SK-N-SH (cell line): ENCODE measurements at regions not wholly inside any gene's neighbourhood (a gene's known extent, or its start where the extent isn't known, plus 50 kb on each side); places are given as distances from the start of the nearest gene placed in this dataset.

Experiments used
- CHD2 ChIP-seq: fragments of 150-350 bp; IDR thresholded peaks from 2 replicates; pipeline ENCODE4 v1.6.1; 2018; ENCODE audit warnings: low read length; ENCODE audit not compliant: partially characterized antibody
- CTCF ChIP-seq: fragments of 200-600 bp; sonication (generic); IDR thresholded peaks from 2 replicates; pipeline ENCODE4 v1.6.1; 2017; ENCODE audit warnings: antibody characterized with exemption, mild to moderate bottlenecking, moderate library complexity
- EP300 ChIP-seq, 2 experiments: IDR thresholded peaks; 2 replicates each; pipeline versions ENCODE4 v1.4.0 to v1.6.1; 2012; ENCODE audit warnings: borderline replicate concordance in 1 of 2, low read depth in 1 of 2, low read length in 1 of 2
- JUND ChIP-seq: IDR thresholded peaks from 2 replicates; pipeline ENCODE4 v1.4.0; 2012
- POLR2AphosphoS5 ChIP-seq: IDR thresholded peaks from 2 replicates; pipeline ENCODE4 v1.6.1; 2012; ENCODE audit warnings: low read depth, low read length
- RFX5 ChIP-seq: IDR thresholded peaks from 2 replicates; pipeline ENCODE4 v1.6.1; 2012; ENCODE audit warnings: mild to moderate bottlenecking, improper control_type of control experiment, low read length
- YY1 ChIP-seq: IDR thresholded peaks from 2 replicates; pipeline ENCODE4 v1.4.0; 2012; ENCODE audit warnings: low read depth, mild to moderate bottlenecking
- ZBTB33 ChIP-seq: IDR thresholded peaks from 2 replicates; pipeline ENCODE4 v1.4.0; 2012; ENCODE audit warnings: low read depth, borderline replicate concordance

- TF ChIP-seq CTCF (no peak), CHD2 (no peak), POLR2AphosphoS5 (no peak), YY1 (no peak), JUND (no peak), RFX5 (no peak), ZBTB33 (no peak), EP300 (IDR thresholded peaks at IDR 0.05; ENCODE audit: borderline replicate concordance in 1 of 2, low read depth in 1 of 2, low read length in 1 of 2) (no peak)
Observed at GRCh38 chr12:74608231-74608775, 70.7 kb downstream of the ATXN7L3B start.
